HUES48 (cell line): ENCODE measurements at regions not wholly inside any gene's neighbourhood (a gene's known extent, or its start where the extent isn't known, plus 50 kb on each side); places are given as distances from the start of the nearest gene placed in this dataset.

ENCODE experiments used
- H3K27ac ChIP-seq: one replicate; pipeline ENCODE4 v1.7.0; 2013; ENCODE audit warnings: low read depth, low read length, inconsistent platforms
- H3K27me3 ChIP-seq: 2 replicates; pipeline ENCODE4 v1.6.1; 2013; ENCODE audit warnings: mild to moderate bottlenecking, low read length; ENCODE audit not compliant: control insufficient read depth, insufficient read depth
- H3K36me3 ChIP-seq: 2 replicates; pipeline ENCODE4 v1.6.1; 2013; ENCODE audit warnings: low read length; ENCODE audit not compliant: control insufficient read depth, insufficient read depth
- H3K4me1 ChIP-seq: 2 replicates; pipeline ENCODE4 v1.6.1; 2013; ENCODE audit warnings: mild to moderate bottlenecking, low read length; ENCODE audit not compliant: control insufficient read depth, insufficient read depth
- H3K4me3 ChIP-seq: 2 replicates; pipeline ENCODE4 v1.5.1; 2013; ENCODE audit warnings: mild to moderate bottlenecking, low read depth, low read length
- H3K9ac ChIP-seq: 2 replicates; pipeline ENCODE4 v1.6.1; 2013; ENCODE audit warnings: mild to moderate bottlenecking, low read depth, low read length, moderate library complexity
- H3K9me3 ChIP-seq: 2 replicates; pipeline ENCODE4 v1.6.1; 2013; ENCODE audit warnings: low read length; ENCODE audit not compliant: control insufficient read depth, insufficient read depth

- no peaks in the 10 kb centered on the region for H3K9me3 ChIP-seq
- no peak overlapping the region for H3K4me3 ChIP-seq
- no peaks in the 10 kb centered on the region for H3K27me3 ChIP-seq
- peaks cover 11% of the 10 kb centered on the region for H3K4me1 ChIP-seq
- no peaks in the 10 kb centered on the region for H3K36me3 ChIP-seq
- no peak overlapping the region for H3K27ac ChIP-seq
- H3K9ac ChIP-seq = no peak overlapping the region
Measured at GRCh38 chr6:121867095-121867494, 431.6 kb downstream of the GJA1 start.

GRCh38 chr6:121868206-121868605, 432.8 kb downstream of the GJA1 start:
- H3K4me3 ChIP-seq = no peak overlapping the region
- H3K4me1 ChIP-seq = peaks cover 11% of the 10 kb centered on the region
- no peak overlapping the region for H3K9ac ChIP-seq
- H3K27ac ChIP-seq = no peak overlapping the region
- H3K36me3 ChIP-seq = no peaks in the 10 kb centered on the region
- no peaks in the 10 kb centered on the region for H3K9me3 ChIP-seq
- H3K27me3 ChIP-seq = no peaks in the 10 kb centered on the region

GRCh38 chr6:121873595-121873994, 438.1 kb downstream of the GJA1 start:
- H3K36me3 ChIP-seq = no peaks in the 10 kb centered on the region
- H3K4me3 ChIP-seq = no peak overlapping the region
- no peak overlapping the region for H3K9ac ChIP-seq
- H3K27ac ChIP-seq = no peak overlapping the region
- peaks cover 5% of the 10 kb centered on the region; the same call in 1 of the 2 replicates for H3K9me3 ChIP-seq
- no peaks in the 10 kb centered on the region for H3K27me3 ChIP-seq
- H3K4me1 ChIP-seq = no peaks in the 10 kb centered on the region

GRCh38 chr6:121876721-121877120, 441.3 kb downstream of the GJA1 start:
- Histone ChIP-seq H3K27me3 (no peaks in the 10 kb centered on the region), H3K27ac (no peak overlapping the region), H3K4me3 (no peak overlapping the region), H3K9ac (no peak overlapping the region), H3K4me1 (no peaks in the 10 kb centered on the region), H3K36me3 (no peaks in the 10 kb centered on the region), H3K9me3 (peaks cover 5% of the 10 kb centered on the region; the same call in 1 of the 2 replicates)

DNA sequence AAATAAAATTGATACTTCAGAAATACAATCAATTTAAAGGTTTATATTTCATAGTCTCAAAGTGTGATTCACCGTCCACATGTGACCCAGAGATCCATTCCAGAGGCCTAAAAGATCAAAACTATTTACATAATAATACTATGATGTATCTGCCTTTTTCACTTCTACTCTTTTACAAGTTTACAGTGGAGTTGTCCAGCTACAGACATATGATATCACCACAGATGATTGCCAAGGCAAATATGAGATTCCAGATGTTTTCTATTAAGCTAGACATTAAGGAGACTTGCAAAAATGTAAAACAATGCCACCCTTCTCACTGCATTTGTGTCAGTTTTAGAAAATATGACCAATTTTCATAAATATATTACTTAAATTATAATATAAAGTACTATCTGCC, 443.7 kb downstream of the GJA1 start:
- H3K27me3 ChIP-seq = no peaks in the 10 kb centered on the region

GRCh38 chr6:121880831-121881230, 445.4 kb downstream of the GJA1 start:
- H3K9ac ChIP-seq = no peak overlapping the region
- peaks cover under 1% of the 10 kb centered on the region; the same call in 1 of the 2 replicates for H3K9me3 ChIP-seq
- H3K4me1 ChIP-seq = peaks cover 5% of the 10 kb centered on the region; the same call in 1 of the 2 replicates
- no peak overlapping the region for H3K27ac ChIP-seq
- no peak overlapping the region for H3K4me3 ChIP-seq
- H3K36me3 ChIP-seq = no peaks in the 10 kb centered on the region
- H3K27me3 ChIP-seq = no peaks in the 10 kb centered on the region

More for the DNA sequence above, 443.7 kb downstream of the GJA1 start:
- H3K4me1 ChIP-seq = 0 out of 2 replicates have a peak, but pooled peaks cover 2% of the 10 kb centered on the region
- no peaks in the 10 kb centered on the region for H3K36me3 ChIP-seq
- H3K4me3 ChIP-seq = no peak overlapping the region
- H3K9ac ChIP-seq = no peak overlapping the region
- no peak overlapping the region for H3K27ac ChIP-seq
- peaks cover 5% of the 10 kb centered on the region; the same call in 1 of the 2 replicates for H3K9me3 ChIP-seq

- no peak overlapping the region for H3K4me3 ChIP-seq
- no peaks in the 10 kb centered on the region for H3K9me3 ChIP-seq
- H3K9ac ChIP-seq = no peak overlapping the region
- no peaks in the 10 kb centered on the region for H3K36me3 ChIP-seq
- H3K4me1 ChIP-seq = peaks cover 5% of the 10 kb centered on the region; the same call in 1 of the 2 replicates
- no peaks in the 10 kb centered on the region for H3K27me3 ChIP-seq
- no peak overlapping the region for H3K27ac ChIP-seq
Measured at GRCh38 chr6:121881974-121882667, 446.7 kb downstream of the GJA1 start.

GRCh38 chr6:121884091-121884490, 448.6 kb downstream of the GJA1 start:
- Histone ChIP-seq H3K27ac (no peak overlapping the region), H3K27me3 (no peaks in the 10 kb centered on the region), H3K9me3 (no peaks in the 10 kb centered on the region)

GRCh38 chr6:121884620-121885019, 449.2 kb downstream of the GJA1 start:
- Histone ChIP-seq H3K27me3 (no peaks in the 10 kb centered on the region), H3K36me3 (no peaks in the 10 kb centered on the region), H3K4me3 (no peak overlapping the region), H3K27ac (no peak overlapping the region), H3K9ac (no peak overlapping the region), H3K9me3 (no peaks in the 10 kb centered on the region), H3K4me1 (peaks cover 5% of the 10 kb centered on the region; the same call in 1 of the 2 replicates)

More at GRCh38 chr6:121884091-121884490, 448.6 kb downstream of the GJA1 start:
- Histone ChIP-seq H3K36me3 (no peaks in the 10 kb centered on the region), H3K4me1 (peaks cover 5% of the 10 kb centered on the region; the same call in 1 of the 2 replicates), H3K4me3 (no peak overlapping the region), H3K9ac (no peak overlapping the region)

DNA sequence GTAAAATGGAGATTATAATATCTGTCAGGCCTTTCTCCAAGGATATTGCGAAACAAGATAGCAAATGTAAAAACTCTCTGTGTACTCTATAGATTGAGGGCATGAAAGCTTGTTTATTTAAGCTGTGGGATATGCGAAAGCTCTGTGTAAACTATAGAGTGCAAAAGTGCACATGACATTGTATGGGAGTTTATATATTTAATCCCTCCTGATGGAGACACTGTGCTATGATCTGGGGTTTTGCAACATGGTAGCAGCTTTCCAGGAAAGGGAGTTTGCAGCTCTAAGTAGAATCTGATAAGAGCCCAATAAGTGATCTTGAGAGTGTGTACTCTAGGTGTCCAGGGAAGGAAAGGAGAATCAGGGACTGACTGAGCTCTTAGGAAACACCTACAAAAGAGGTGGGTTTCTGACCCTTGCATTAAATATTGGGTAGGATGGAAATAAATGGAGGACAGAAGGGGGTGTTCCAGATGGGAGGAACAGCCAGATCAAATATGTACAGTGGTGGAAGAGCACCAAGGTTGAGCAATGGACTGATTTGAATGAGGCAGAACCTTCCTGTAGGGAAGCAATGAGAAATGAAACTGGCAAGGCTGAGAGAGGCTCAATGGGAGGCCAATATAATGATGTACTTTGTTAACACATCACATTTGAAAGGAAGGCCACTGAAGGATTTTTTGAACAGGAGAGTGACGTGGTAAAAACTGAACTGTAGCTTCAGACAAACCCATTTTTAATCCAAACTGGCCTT, 450.1 kb downstream of the GJA1 start:
- H3K4me3 ChIP-seq = no peak overlapping the region
- no peak overlapping the region for H3K9ac ChIP-seq
- no peaks in the 10 kb centered on the region for H3K36me3 ChIP-seq
- H3K9me3 ChIP-seq = no peaks in the 10 kb centered on the region
- no peaks in the 10 kb centered on the region for H3K27me3 ChIP-seq
- H3K4me1 ChIP-seq = peaks cover 8% of the 10 kb centered on the region; the same call in 1 of the 2 replicates
- no peak overlapping the region for H3K27ac ChIP-seq
